CD4-positive, alpha-beta T cell treated with Interleukin-21 for 1 hour (primary cell): ENCODE measurements at regions not wholly inside any gene's neighbourhood (a gene's known extent, or its start where the extent isn't known, plus 50 kb on each side); places are given as distances from the start of the nearest gene placed in this dataset.
"Not testable (repeated sequence)": the region's sequence is repeated elsewhere in the genome, so short reads cannot be mapped to it uniquely, and the experiment has no call there.

Experiments
- DNase-seq: peaks from one replicate; pipeline ENCODE4 v3.0.0-alpha.2; 2020

- DNase-seq, result no peak
Measured at GRCh38 chr17:71423871-71424546, 696.8 kb upstream of the SOX9 start.

GRCh38 chr17:71427801-71428200 is 693.0 kb upstream of the SOX9 start:
- DNase-seq, result no peak

GRCh38 chr17:71428897-71429296 is 691.9 kb upstream of the SOX9 start:
- DNase-seq, result no peak

GRCh38 chr17:71430281-71430680 is 690.5 kb upstream of the SOX9 start:
- DNase-seq, result no peak

- DNase-seq, result no peak
Measured at GRCh38 chr17:71431146-71431545, 689.7 kb upstream of the SOX9 start.

- DNase-seq, result no peak
Measured at GRCh38 chr17:71432378-71433315, 688.2 kb upstream of the SOX9 start.

- DNase-seq, result no peak
Measured at GRCh38 chr17:71434716-71435115, 686.1 kb upstream of the SOX9 start.

GRCh38 chr17:71436479-71436878 is 684.3 kb upstream of the SOX9 start:
- DNase-seq, result no peak

- no peak for DNase-seq
Measured at GRCh38 chr17:71437166-71437565, 683.7 kb upstream of the SOX9 start.

- DNase-seq, result no peak
Measured at GRCh38 chr17:71438631-71439146, 682.1 kb upstream of the SOX9 start.

- DNase-seq, result no peak
Measured at GRCh38 chr17:71440513-71440912, 680.3 kb upstream of the SOX9 start.

- no peak for DNase-seq
Measured at GRCh38 chr17:71441098-71441497, 679.7 kb upstream of the SOX9 start.

GRCh38 chr17:71444078-71444477 is 676.7 kb upstream of the SOX9 start:
- DNase-seq, result no peak

GRCh38 chr17:71446645-71447437 is 674.0 kb upstream of the SOX9 start:
- DNase-seq, result no peak

- no peak for DNase-seq
Measured at GRCh38 chr17:71447644-71448043, 673.2 kb upstream of the SOX9 start.

- not testable (repeated sequence) for DNase-seq
Measured at GRCh38 chr17:71450657-71451056, 670.2 kb upstream of the SOX9 start.

- no peak for DNase-seq
Measured at GRCh38 chr17:71453876-71454422, 666.9 kb upstream of the SOX9 start.

- DNase-seq, result no peak
Measured at GRCh38 chr17:71455219-71455618, 665.6 kb upstream of the SOX9 start.

- DNase-seq, result no peak
Measured at GRCh38 chr17:71458322-71458721, 662.5 kb upstream of the SOX9 start.

- DNase-seq, result no peak
Measured at GRCh38 chr17:71460943-71461342, 659.9 kb upstream of the SOX9 start.

- no peak for DNase-seq
Measured at GRCh38 chr17:71461498-71462169, 659.2 kb upstream of the SOX9 start.

GRCh38 chr17:71464241-71464640 is 656.6 kb upstream of the SOX9 start:
- no peak for DNase-seq
